ENCODE measurements at regions not wholly inside any gene's neighbourhood (a gene's known extent, or its start where the extent isn't known, plus 50 kb on each side); places are given as distances from the start of the nearest gene placed in this dataset.
A peak's percentile ranks its signal among the peaks of the same experiment; 100 is the strongest.

DNA sequence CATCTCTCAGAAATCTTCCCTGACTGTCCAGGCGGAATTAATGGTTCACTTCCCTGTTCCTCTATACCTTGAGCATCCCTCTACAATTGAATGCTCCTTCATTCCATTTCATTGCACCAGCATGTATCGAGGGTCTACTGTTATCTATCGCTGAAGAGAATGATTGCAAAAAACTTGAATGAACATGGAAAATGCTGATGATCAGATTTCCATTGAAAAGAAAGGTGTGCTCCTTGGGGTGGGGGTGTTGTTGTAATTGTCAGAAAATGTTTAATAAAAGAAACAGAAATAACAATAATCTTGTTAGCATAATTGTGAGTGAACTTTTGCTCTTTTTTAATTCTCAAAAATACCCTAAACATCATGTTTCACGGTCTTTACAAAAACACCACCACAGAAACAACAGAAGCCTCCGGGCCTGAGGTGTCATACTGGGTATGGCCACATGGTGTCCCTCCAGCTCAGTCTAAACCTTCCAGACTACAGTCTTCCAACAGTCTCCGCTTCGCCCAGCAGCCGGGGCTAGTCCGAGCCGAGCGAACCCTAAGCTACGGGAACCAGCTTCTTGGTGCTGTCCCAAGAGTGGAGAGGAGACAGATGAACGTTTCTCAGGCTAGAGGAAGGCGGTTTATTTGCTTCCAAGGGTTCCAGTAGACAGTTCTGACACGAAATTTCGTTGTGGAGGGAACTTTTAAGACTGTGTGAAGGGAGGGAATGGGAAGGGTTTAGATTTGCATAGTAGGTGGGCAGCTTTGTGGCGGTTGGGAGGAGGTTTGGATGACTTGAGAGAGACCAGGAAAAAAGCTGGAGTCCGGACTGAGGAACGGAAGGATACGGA, 75.8 kb upstream of the ZBED5 start:
- TF ChIP-seq CTCF (conservative IDR thresholded peaks at IDR 0.05; ENCODE audit: low read length) = peak; percentile 98
- TF ChIP-seq EZH2phosphoT487 (IDR thresholded peaks at IDR 0.05; ENCODE audit: borderline replicate concordance, low read depth, low read length) = no peak
- peaks cover 6% of the 10 kb centered on the region for H3K4me1 ChIP-seq (ENCODE audit: insufficient read depth, low read length, poor library complexity, severe bottlenecking)
- no TSS peak for BruUV-seq (replicated peaks)
- DNase-seq (ENCODE audit: low spot score) = peak; percentile 80
- peak overlapping the region; percentile 88 for H3K4me2 ChIP-seq (ENCODE audit: low read length)
- ChIA-PET CTCF (ENCODE audit: unreplicated experiment) (interaction anchor here (0.6 to 1.8 kb wide), 6 partner anchors 10 to 141 kb away, joined by 3 to 6 read pairs (median 4); no protein-coding TSS in a partner anchor), POLR2A (interaction anchor here (0.6 to 1.6 kb wide), 6 partner anchors 8 to 854 kb away, joined by 3 to 7 read pairs (median 4); no protein-coding TSS in a partner anchor)
- H3K9me3 ChIP-seq (ENCODE audit: low read length) = no peaks in the 10 kb centered on the region
- no peaks in the 10 kb centered on the region for H3K36me3 ChIP-seq (ENCODE audit: insufficient read depth, low read length)
- peak overlapping the region; percentile 77; the same call in 1 of the 2 replicates for H2AFZ ChIP-seq (ENCODE audit: low read length)
- intact Hi-C loops (cut with micrococcal nuclease; ENCODE audit: unreplicated experiment) = loop anchor here (1.0 to 2.0 kb wide), 3 partner anchors 89 to 854 kb away; no protein-coding TSS in a partner anchor
- no peak overlapping the region for H3K27ac ChIP-seq (ENCODE audit: low read depth, low read length, poor library complexity, severe bottlenecking)
- no peaks in the 10 kb centered on the region for H3K9me2 ChIP-seq (ENCODE audit: insufficient read depth, low read length)
- H3K79me2 ChIP-seq (ENCODE audit: insufficient read depth, low read depth, low read length) = no peaks in the 10 kb centered on the region
- H3K4me3 ChIP-seq (ENCODE audit: low read depth, low read length, poor library complexity, severe bottlenecking) = peak overlapping the region; percentile 49
- H4K20me1 ChIP-seq (ENCODE audit: insufficient read depth, low read length) = no peaks in the 10 kb centered on the region

DNA sequence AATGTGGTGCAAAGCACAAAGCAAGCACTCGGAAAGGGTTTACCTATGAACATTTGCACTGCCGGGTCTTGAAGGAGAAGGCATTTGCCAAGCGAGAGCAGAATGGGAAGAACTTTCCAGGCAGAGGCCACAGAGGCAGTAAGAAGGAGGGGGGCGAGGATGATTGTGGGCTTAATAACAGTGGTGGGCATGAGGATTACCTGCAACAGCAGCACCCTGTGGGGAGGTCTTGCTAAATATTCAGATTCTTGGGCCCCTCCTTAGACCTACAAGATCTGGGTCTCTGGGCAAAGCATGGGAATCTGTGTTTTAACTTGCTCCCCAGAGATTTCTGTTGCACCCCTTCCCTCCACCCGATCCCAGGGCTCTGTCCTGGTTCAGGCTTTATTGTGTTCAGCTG, 75.1 kb upstream of the ZBED5 start:
- Histone ChIP-seq H3K27ac (ENCODE audit: low read depth, low read length, poor library complexity, severe bottlenecking) (no peak overlapping the region), H3K79me2 (ENCODE audit: insufficient read depth, low read depth, low read length) (no peaks in the 10 kb centered on the region), H3K4me2 (ENCODE audit: low read length) (no peak overlapping the region), H3K9me3 (ENCODE audit: low read length) (no peaks in the 10 kb centered on the region), H3K4me1 (ENCODE audit: insufficient read depth, low read length, poor library complexity, severe bottlenecking) (peaks cover 6% of the 10 kb centered on the region), H4K20me1 (ENCODE audit: insufficient read depth, low read length) (no peaks in the 10 kb centered on the region), H3K4me3 (ENCODE audit: low read depth, low read length, poor library complexity, severe bottlenecking) (no peak overlapping the region), H3K36me3 (ENCODE audit: insufficient read depth, low read length) (no peaks in the 10 kb centered on the region), H3K9me2 (ENCODE audit: insufficient read depth, low read length) (no peaks in the 10 kb centered on the region), H2AFZ (ENCODE audit: low read length) (no peak overlapping the region)
- DNase-seq (ENCODE audit: low spot score) = no peak
- intact Hi-C loops (cut with micrococcal nuclease; ENCODE audit: unreplicated experiment) = loop anchor here (1.0 to 2.0 kb wide), 2 partner anchors 89 to 140 kb away; no protein-coding TSS in a partner anchor
- TF ChIP-seq EZH2phosphoT487 (IDR thresholded peaks at IDR 0.05; ENCODE audit: borderline replicate concordance, low read depth, low read length) (no peak), CTCF (conservative IDR thresholded peaks at IDR 0.05; ENCODE audit: low read length) (no peak)
- ChIA-PET POLR2A (no interaction called here), CTCF (ENCODE audit: unreplicated experiment) (no interaction called here)
- BruUV-seq (replicated peaks) = no TSS peak

Measured in OCI-LY7 (cell line).